ENCODE measurements at regions not wholly inside any gene's neighbourhood (a gene's known extent, or its start where the extent isn't known, plus 50 kb on each side); places are given as distances from the start of the nearest gene placed in this dataset.
"Not testable (repeated sequence)": the region's sequence is repeated elsewhere in the genome, so short reads cannot be mapped to it uniquely, and the experiment has no call there.

DNA sequence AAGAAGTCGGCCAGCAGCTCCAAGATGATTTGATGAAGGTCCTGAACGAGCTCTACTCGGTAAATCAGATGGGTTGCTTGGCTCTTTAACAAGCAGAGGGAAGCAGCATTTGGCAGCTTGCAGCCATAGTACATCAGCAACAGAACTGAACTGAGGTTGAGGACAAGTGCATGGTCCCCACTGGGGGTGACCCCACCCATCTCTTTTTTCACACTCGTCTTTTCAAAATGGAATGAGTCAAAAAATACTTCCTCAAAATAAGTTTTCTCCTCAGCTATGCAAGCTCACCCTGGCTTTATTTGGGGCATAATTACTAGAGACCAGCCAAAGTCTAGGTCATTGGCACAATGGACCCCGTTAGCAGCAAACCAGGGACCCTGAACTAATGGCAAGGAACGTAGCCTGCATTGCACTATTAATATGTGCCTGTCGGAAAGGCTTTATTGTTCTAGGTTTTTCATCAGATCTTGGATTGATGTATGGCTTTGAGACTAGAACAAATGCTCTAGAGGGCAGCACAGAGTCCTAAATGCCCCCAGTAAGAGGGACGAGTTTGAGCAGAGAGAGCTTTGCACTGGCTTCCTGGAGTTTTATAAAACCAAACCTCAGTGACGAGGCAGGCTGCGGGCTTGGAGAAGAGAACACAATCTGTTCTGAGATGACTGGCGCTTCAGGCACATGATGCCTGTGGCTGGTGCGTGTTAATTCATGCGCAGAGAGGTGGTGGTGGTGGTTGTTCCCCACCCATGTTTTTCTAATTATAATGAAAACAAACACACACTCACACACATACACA lies 74.2 kb upstream of the FAM72C start:
- DNase-seq (ENCODE audit: extremely low spot score); POLR2A ChIA-PET; CTCF ChIA-PET: not testable (repeated sequence)
- peak; percentile 11 for TF ChIP-seq CTCF (IDR thresholded peaks at IDR 0.05; ENCODE audit: control extremely low read depth, extremely low read depth, low read depth, missing control alignments)

GRCh38 chr1:144042251-144042650 lies 70.5 kb upstream of the FAM72C start:
- CTCF ChIA-PET; POLR2A ChIA-PET; DNase-seq (ENCODE audit: extremely low spot score): not testable (repeated sequence)

GRCh38 chr1:144040293-144040692 lies 68.5 kb upstream of the FAM72C start:
- POLR2A ChIA-PET; DNase-seq (ENCODE audit: extremely low spot score); CTCF ChIA-PET: not testable (repeated sequence)

- CTCF ChIA-PET; POLR2A ChIA-PET; DNase-seq (ENCODE audit: extremely low spot score): not testable (repeated sequence)
Measured at GRCh38 chr1:144034045-144034444, 62.3 kb upstream of the FAM72C start.

- DNase-seq (ENCODE audit: extremely low spot score); POLR2A ChIA-PET; CTCF ChIA-PET: not testable (repeated sequence)
Measured at GRCh38 chr1:144031550-144031949, 59.8 kb upstream of the FAM72C start.

DNA sequence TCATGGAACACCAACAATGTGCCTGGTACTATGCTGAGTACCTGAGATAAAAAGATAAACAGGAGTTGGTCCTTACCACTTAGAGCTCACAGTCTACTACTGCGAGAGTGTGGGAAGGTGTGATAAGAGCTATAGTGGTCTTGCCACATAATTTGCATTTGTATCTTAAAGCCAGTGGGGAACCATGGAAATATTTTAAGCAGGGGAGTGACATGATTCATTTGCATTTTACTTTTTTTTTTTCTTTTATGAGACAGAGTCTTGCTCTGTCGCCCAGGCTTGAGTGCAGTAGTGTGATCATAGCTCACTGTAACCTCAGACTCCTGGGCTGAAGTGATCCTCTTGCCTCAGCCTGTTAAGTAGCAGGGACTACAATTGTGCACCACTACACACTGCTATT lies 54.2 kb upstream of the FAM72C start:
- DNase-seq (ENCODE audit: extremely low spot score); CTCF ChIA-PET; POLR2A ChIA-PET: not testable (repeated sequence)

- CTCF ChIA-PET; DNase-seq (ENCODE audit: extremely low spot score); POLR2A ChIA-PET: not testable (repeated sequence)
Measured at GRCh38 chr1:144021690-144022384, 50.1 kb upstream of the FAM72C start.

Measured in GM10248 (cell line).